NCI-H2227 (cell line): ENCODE measurements at regions not wholly inside any gene's neighbourhood (a gene's known extent, or its start where the extent isn't known, plus 50 kb on each side); places are given as distances from the start of the nearest gene placed in this dataset.
"Not testable (repeated sequence)": the region's sequence is repeated elsewhere in the genome, so short reads cannot be mapped to it uniquely, and the experiment has no call there.

ENCODE experiments used
- DNase-seq: peaks from one replicate; lab custom pipeline; 2025; ENCODE audit not compliant: unreplicated experiment; lab: John Stamatoyannopoulos, UW

- no peak for DNase-seq
Measured at GRCh38 chr4:128536746-128537145, 249.1 kb upstream of the PGRMC2 start.

GRCh38 chr4:128535510-128535909, 247.9 kb upstream of the PGRMC2 start:
- not testable (repeated sequence) for DNase-seq

GRCh38 chr4:128528793-128529553, 241.4 kb upstream of the PGRMC2 start:
- DNase-seq = no peak

- no peak for DNase-seq
Measured at GRCh38 chr4:128527946-128528576, 240.4 kb upstream of the PGRMC2 start.

GRCh38 chr4:128527351-128527750, 239.7 kb upstream of the PGRMC2 start:
- no peak for DNase-seq

GRCh38 chr4:128525992-128526630, 238.5 kb upstream of the PGRMC2 start:
- no peak for DNase-seq

GRCh38 chr4:128525387-128525786, 237.8 kb upstream of the PGRMC2 start:
- DNase-seq = no peak

- DNase-seq = no peak
Measured at GRCh38 chr4:128524311-128524710, 236.7 kb upstream of the PGRMC2 start.

- DNase-seq = no peak
Measured at GRCh38 chr4:128521648-128522111, 234.1 kb upstream of the PGRMC2 start.

GRCh38 chr4:128521156-128521555, 233.5 kb upstream of the PGRMC2 start:
- DNase-seq = no peak

- DNase-seq = no peak
Measured at GRCh38 chr4:128519163-128519830, 231.7 kb upstream of the PGRMC2 start.

GRCh38 chr4:128517739-128518510, 230.3 kb upstream of the PGRMC2 start:
- DNase-seq = peak; percentile 19

- DNase-seq = no peak
Measured at GRCh38 chr4:128517096-128517738, 229.6 kb upstream of the PGRMC2 start.

- no peak for DNase-seq
Measured at GRCh38 chr4:128516301-128516969, 228.8 kb upstream of the PGRMC2 start.

- DNase-seq = no peak
Measured at GRCh38 chr4:128513664-128514484, 226.3 kb upstream of the PGRMC2 start.

- DNase-seq = no peak
Measured at GRCh38 chr4:128512767-128513322, 225.2 kb upstream of the PGRMC2 start.

GRCh38 chr4:128512161-128512560, 224.5 kb upstream of the PGRMC2 start:
- no peak for DNase-seq

- no peak for DNase-seq
Measured at GRCh38 chr4:128510850-128511249, 223.2 kb upstream of the PGRMC2 start.
